Neuronal stem cell (in vitro differentiated cells): ENCODE measurements at regions not wholly inside any gene's neighbourhood (a gene's known extent, or its start where the extent isn't known, plus 50 kb on each side); places are given as distances from the start of the nearest gene placed in this dataset. TPM values are rescaled to one million over a fixed set of nuclear protein-coding genes. Genes with fewer than 3 reads are reported as not detected.

Experiments used
- small RNA-seq: library from polyadenylated mRNA; stranded (forward); fragments of <200 nt; extraction: miRNeasy Mini kit (QIAGEN cat#:217004); gene quantifications from one replicate; pipeline ENCODE3, GENCODE V24; 2013; ENCODE audit not compliant: insufficient read depth

Small RNA genes in the stretch of these regions (small RNA-seq; reads per million reads assigned to genes)
- gene RNU6-403P, result not detected
